Pancreas (tissue), 10 donors: ENCODE measurements at regions not wholly inside any gene's neighbourhood (a gene's known extent, or its start where the extent isn't known, plus 50 kb on each side); places are given as distances from the start of the nearest gene placed in this dataset.

Experiments
- ATAC-seq, 4 donors: fragments of 200-7000 bp; cut with Tn5 transposase; one replicate each; pipeline versions ENCODE4 v1.8.0 to v1.9.1; 2020; ENCODE audit warnings: mild to moderate bottlenecking in 4 of 4, moderate library complexity in 4 of 4
- DNase-seq, 6 donors: peaks; one replicate each; pipeline ENCODE4 v3.0.0-alpha.2; 2020
- FAIRE-seq: peaks from 2 replicates; lab custom pipeline; 2012; peaks lifted over from hg19 to GRCh38; lab: Jason Lieb, UNC
- H3K27ac ChIP-seq, 4 donors: fragments of 200-600 bp; sonication (generic); 1 replicate in 3 of 4; 2 replicates in 1 of 4; pipeline versions ENCODE4 v1.5.0 to v1.8.0; 2020
- H3K27me3 ChIP-seq, 4 donors: fragments of 200-600 bp; one replicate each; pipeline ENCODE4 v1.8.0; 2021
- H3K36me3 ChIP-seq, 3 donors: fragments of 200-600 bp; sonication (generic) in 1 of 3; one replicate each; pipeline versions ENCODE4 v1.5.0 to v1.8.0; 2020 to 2021
- H3K4me1 ChIP-seq, 3 donors: fragments of 200-600 bp; one replicate each; pipeline ENCODE4 v1.8.0; 2021
- H3K4me3 ChIP-seq, 4 donors: fragments of 200-600 bp; sonication (generic) in 2 of 4; one replicate each; pipeline versions ENCODE4 v1.5.0 to v1.8.0; 2020 to 2021
- H3K9me3 ChIP-seq, 4 donors: fragments of 200-600 bp; one replicate each; pipeline ENCODE4 v1.8.0; 2021
- CTCF ChIP-seq, 4 donors: fragments of 200-600 bp; sonication (generic) in 3 of 4; IDR thresholded peaks; one replicate each; pipeline versions ENCODE4 v1.5.0 to v1.8.0; 2021; ENCODE audit warnings: antibody characterized with exemption in 4 of 4
- WGBS, 2 donors: extraction: QIAGEN DNeasy Blood & Tissue Kit; methylation state at CpG; one replicate each; pipeline ENCODE4 v1.1.7; 2013; 5-methylcytosine and 5-hydroxymethylcytosine counted together
- intact Hi-C, 3 donors: fragments of 100-400 bp; cut with DNase I; formaldehyde crosslinking; loops; one replicate each; pipeline versions ENCODE4 v1.11.1 to v1.14.2; 2022
- donor health status: healthy with polysubstance abuse.
- donor health status: DM: no; HTN: no; CAD: no; lungs with moderate emphysema.
- donor health status: DM: no; HTN: no; CAD: no.
- donor health status: control.
- donor health status: control.
- donor health status: Bipolar disorder and iron deficiency.
- donor health status: DM: yes; HTN: yes; CAD: no.
- donor health status: DM: no; HTN: no; CAD: no.
- donor health status: DM: no; HTN: no; CAD: no.
- donor health status: DM: yes; HTN: yes; CAD: no.

- H3K27me3 ChIP-seq = peaks cover 0 to 3% (median 0%) of the 10 kb centered on the region in 4 donors
- 7 to 8% methylated on average over 9 of the region's 9 CpGs for WGBS, 2 donors
- H3K27ac ChIP-seq = no peak overlapping the region
- no peak for FAIRE-seq
- TF ChIP-seq CTCF (IDR thresholded peaks at IDR 0.05) = no peak
- no peaks in the 10 kb centered on the region for H3K9me3 ChIP-seq
- intact Hi-C loops = no loop called here
- H3K36me3 ChIP-seq = no peaks in the 10 kb centered on the region
- ATAC-seq = peak in 2 of 4 donors; percentile 24 to 56
- no peak overlapping the region for H3K4me3 ChIP-seq
- no peaks in the 10 kb centered on the region for H3K4me1 ChIP-seq
- no peak for DNase-seq
Observed at GRCh38 chr3:182180654-182181385, 469.1 kb downstream of the SOX2 start.

- ATAC-seq (no peak), DNase-seq (no peak), FAIRE-seq (no peak)
- Histone ChIP-seq H3K9me3 (no peaks in the 10 kb centered on the region), H3K4me1 (no peaks in the 10 kb centered on the region), H3K27ac (no peak overlapping the region), H3K36me3 (no peaks in the 10 kb centered on the region), H3K27me3 (peaks cover 0 to 4% (median 2%) of the 10 kb centered on the region in 4 donors), H3K4me3 (no peak overlapping the region)
- no peak for TF ChIP-seq CTCF (IDR thresholded peaks at IDR 0.05)
- intact Hi-C loops = no loop called here
- 68 to 69% methylated on average over 5 of the region's 5 CpGs for WGBS, 2 donors
Observed at GRCh38 chr3:182182531-182182968, 470.8 kb downstream of the SOX2 start.

GRCh38 chr3:182183716-182184430 lies 472.1 kb downstream of the SOX2 start:
- no peaks in the 10 kb centered on the region for H3K9me3 ChIP-seq
- intact Hi-C loops = no loop called here
- peaks cover 0 to 4% (median 0%) of the 10 kb centered on the region in 4 donors for H3K27me3 ChIP-seq
- no peak for TF ChIP-seq CTCF (IDR thresholded peaks at IDR 0.05)
- 25 to 35% methylated on average over 6 of the region's 6 CpGs for WGBS, 2 donors
- H3K27ac ChIP-seq = no peak overlapping the region
- FAIRE-seq = no peak
- ATAC-seq = no peak
- H3K36me3 ChIP-seq = no peaks in the 10 kb centered on the region
- DNase-seq = no peak
- H3K4me3 ChIP-seq = no peak overlapping the region
- H3K4me1 ChIP-seq = no peaks in the 10 kb centered on the region

- H3K4me3 ChIP-seq = no peak overlapping the region
- H3K27me3 ChIP-seq = peaks cover 0 to 4% (median 0%) of the 10 kb centered on the region in 4 donors
- WGBS, 2 donors = 37 to 40% methylated on average over 1 of the region's 1 CpG
- FAIRE-seq = no peak
- no peaks in the 10 kb centered on the region for H3K36me3 ChIP-seq
- no peak for TF ChIP-seq CTCF (IDR thresholded peaks at IDR 0.05)
- ATAC-seq = no peak
- no peak overlapping the region for H3K27ac ChIP-seq
- intact Hi-C loops = no loop called here
- DNase-seq = no peak
- H3K4me1 ChIP-seq = no peaks in the 10 kb centered on the region
- H3K9me3 ChIP-seq = no peaks in the 10 kb centered on the region
Observed at GRCh38 chr3:182185313-182185712, 473.6 kb downstream of the SOX2 start.

- Histone ChIP-seq H3K4me1 (no peaks in the 10 kb centered on the region), H3K4me3 (no peak overlapping the region), H3K27me3 (peaks cover 0 to 4% (median 0%) of the 10 kb centered on the region in 4 donors), H3K27ac (no peak overlapping the region), H3K9me3 (no peaks in the 10 kb centered on the region), H3K36me3 (no peaks in the 10 kb centered on the region)
- DNase-seq = no peak
- intact Hi-C loops = no loop called here
- no peak for TF ChIP-seq CTCF (IDR thresholded peaks at IDR 0.05)
- 34 to 48% methylated on average over 2 of the region's 2 CpGs for WGBS, 2 donors
- no peak for FAIRE-seq
- no peak for ATAC-seq
Observed at GRCh38 chr3:182190056-182190455, 478.3 kb downstream of the SOX2 start.
